ENCODE measurements at regions not wholly inside any gene's neighbourhood (a gene's known extent, or its start where the extent isn't known, plus 50 kb on each side); places are given as distances from the start of the nearest gene placed in this dataset.

GRCh38 chr19:29328586-29328985 lies 115.6 kb upstream of the UQCRFS1 start:
- TF ChIP-seq CTCF (IDR thresholded peaks at IDR 0.05) (no peak), ZFX (IDR thresholded peaks at IDR 0.05; ENCODE audit: borderline replicate concordance) (no peak)

Measured in 22Rv1 (cell line).